ENCODE measurements at regions not wholly inside any gene's neighbourhood (a gene's known extent, or its start where the extent isn't known, plus 50 kb on each side); places are given as distances from the start of the nearest gene placed in this dataset.

DNA sequence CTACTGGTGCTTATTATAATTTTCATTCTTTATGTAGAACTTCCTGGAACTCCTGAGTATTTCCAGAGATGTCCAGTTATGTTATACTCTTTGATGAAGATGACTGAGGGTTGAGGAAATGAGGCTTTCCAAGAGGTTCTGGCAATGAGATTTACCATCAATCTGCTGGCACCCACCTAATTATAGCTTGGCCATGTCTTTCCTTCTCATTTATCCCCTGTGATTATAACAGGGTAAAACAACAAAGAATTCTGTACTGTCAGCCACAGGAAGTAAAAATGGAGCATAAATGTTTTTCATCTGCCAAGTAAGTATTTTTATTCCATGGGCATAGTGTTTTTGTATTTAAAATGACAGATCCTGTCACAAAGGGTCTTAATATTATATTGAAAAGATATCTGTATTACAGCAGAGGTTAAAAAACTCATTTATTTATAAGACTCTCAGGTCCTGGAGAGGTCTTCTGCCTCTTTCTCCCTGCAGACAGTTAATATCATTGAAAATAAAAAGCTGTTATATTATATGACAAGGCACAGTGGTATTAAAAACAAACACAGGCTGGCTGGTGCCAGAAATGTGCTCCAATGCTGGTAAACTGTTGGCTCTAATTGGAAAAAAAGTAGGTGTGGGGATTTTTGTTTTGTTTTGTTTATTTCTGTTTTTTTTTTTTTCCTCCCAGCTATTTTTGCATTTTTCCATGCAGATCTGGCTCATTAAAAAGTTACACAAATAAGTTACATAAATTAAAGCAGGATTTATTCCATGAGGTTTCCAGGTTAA is 1764.1 kb upstream of the CELF4 start:
- TF ChIP-seq, protein P1, sequence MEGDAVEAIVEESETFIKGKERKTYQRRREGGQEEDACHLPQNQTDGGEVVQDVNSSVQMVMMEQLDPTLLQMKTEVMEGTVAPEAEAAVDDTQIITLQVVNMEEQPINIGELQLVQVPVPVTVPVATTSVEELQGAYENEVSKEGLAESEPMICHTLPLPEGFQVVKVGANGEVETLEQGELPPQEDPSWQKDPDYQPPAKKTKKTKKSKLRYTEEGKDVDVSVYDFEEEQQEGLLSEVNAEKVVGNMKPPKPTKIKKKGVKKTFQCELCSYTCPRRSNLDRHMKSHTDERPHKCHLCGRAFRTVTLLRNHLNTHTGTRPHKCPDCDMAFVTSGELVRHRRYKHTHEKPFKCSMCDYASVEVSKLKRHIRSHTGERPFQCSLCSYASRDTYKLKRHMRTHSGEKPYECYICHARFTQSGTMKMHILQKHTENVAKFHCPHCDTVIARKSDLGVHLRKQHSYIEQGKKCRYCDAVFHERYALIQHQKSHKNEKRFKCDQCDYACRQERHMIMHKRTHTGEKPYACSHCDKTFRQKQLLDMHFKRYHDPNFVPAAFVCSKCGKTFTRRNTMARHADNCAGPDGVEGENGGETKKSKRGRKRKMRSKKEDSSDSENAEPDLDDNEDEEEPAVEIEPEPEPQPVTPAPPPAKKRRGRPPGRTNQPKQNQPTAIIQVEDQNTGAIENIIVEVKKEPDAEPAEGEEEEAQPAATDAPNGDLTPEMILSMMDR (IDR thresholded peaks at IDR 0.05; ENCODE audit: insufficient read depth, low read length, severe bottlenecking) = no peak

DNA sequence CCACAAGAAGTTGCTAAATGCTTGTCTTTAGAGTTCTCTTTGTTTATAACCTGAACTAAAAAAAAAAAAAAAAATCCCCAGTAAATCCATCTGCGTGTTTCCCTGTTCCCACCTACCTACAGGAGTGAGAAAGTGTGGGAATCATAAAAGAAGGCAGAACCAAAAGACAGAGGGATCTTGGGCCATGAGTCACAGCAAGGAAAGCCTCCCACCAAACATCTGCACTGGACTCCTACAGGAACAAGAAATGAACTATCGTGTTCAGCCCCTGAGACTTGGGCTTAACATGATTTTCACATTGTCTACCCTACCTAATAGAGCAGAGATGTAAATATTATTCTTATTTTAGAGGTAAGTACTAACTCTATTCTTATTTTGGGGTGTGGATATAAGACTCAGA is 1761.2 kb upstream of the CELF4 start:
- TF ChIP-seq, protein P1 (IDR thresholded peaks at IDR 0.05; ENCODE audit: insufficient read depth, low read length, severe bottlenecking) = no peak
- no peak for FAIRE-seq
- no peak for DNase-seq (ENCODE audit: low read depth)
- H3K4me3 ChIP-seq (ENCODE audit: low read depth, low read length) = no peak overlapping the region
- H3K36me3 ChIP-seq (ENCODE audit: control insufficient read depth, insufficient read depth, low read length) = no peaks in the 10 kb centered on the region
- no peaks in the 10 kb centered on the region for H3K27me3 ChIP-seq (ENCODE audit: control insufficient read depth, insufficient read depth, low read length)

More for the DNA sequence above, 1764.1 kb upstream of the CELF4 start:
- Histone ChIP-seq H3K36me3 (ENCODE audit: control insufficient read depth, insufficient read depth, low read length) (no peaks in the 10 kb centered on the region), H3K27me3 (ENCODE audit: control insufficient read depth, insufficient read depth, low read length) (no peaks in the 10 kb centered on the region), H3K4me3 (ENCODE audit: low read depth, low read length) (no peak overlapping the region)
- FAIRE-seq (no peak), DNase-seq (ENCODE audit: low read depth) (no peak)

DNA sequence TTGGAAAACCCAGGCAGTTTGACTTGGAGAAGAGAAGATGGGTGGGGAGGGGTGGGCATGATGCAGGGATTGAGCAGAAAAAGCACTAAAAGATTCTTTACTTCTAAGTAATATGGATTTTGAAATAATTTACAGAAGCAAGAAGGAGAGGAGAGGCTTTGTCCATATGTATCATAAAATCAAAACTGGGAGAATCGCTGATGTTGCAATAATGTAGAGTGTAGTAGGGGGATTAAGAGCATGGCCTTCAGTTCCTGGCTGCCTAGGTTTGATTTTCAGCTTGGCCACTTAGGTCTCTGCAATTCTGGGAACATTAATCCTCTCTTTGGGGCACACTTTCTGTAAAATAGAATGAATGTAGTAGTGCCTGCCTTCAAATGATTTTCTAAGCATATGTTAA is 1760.4 kb upstream of the CELF4 start:
- TF ChIP-seq, protein P1 (IDR thresholded peaks at IDR 0.05; ENCODE audit: insufficient read depth, low read length, severe bottlenecking) = no peak
- H3K27me3 ChIP-seq (ENCODE audit: control insufficient read depth, insufficient read depth, low read length) = no peaks in the 10 kb centered on the region
- FAIRE-seq = no peak
- no peak overlapping the region for H3K4me3 ChIP-seq (ENCODE audit: low read depth, low read length)
- DNase-seq (ENCODE audit: low read depth) = no peak
- no peaks in the 10 kb centered on the region for H3K36me3 ChIP-seq (ENCODE audit: control insufficient read depth, insufficient read depth, low read length)

DNA sequence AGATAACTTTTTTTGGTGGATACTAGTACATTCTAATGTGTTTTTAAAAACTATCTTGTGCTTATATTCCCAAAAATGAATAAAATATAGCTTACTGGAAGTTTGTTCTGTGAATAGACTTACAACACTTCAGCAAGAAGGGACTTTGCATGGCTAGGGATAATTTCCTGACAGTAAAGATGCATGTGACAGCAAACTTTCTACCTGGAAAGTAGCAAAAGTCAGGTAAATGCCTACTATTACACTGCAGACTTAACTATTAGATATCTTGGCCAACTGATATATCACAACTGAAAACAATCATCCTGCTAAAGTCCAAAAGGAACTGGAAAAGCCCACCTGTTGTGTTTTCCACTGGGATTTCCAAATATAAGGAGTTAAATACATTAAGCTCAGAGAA is 1753.5 kb upstream of the CELF4 start:
- Histone ChIP-seq H3K4me3 (ENCODE audit: low read depth, low read length) (no peak overlapping the region), H3K27me3 (ENCODE audit: control insufficient read depth, insufficient read depth, low read length) (no peaks in the 10 kb centered on the region), H3K36me3 (ENCODE audit: control insufficient read depth, insufficient read depth, low read length) (no peaks in the 10 kb centered on the region)
- FAIRE-seq = no peak
- TF ChIP-seq, protein P1 (IDR thresholded peaks at IDR 0.05; ENCODE audit: insufficient read depth, low read length, severe bottlenecking) = no peak
- DNase-seq (ENCODE audit: low read depth) = no peak

DNA sequence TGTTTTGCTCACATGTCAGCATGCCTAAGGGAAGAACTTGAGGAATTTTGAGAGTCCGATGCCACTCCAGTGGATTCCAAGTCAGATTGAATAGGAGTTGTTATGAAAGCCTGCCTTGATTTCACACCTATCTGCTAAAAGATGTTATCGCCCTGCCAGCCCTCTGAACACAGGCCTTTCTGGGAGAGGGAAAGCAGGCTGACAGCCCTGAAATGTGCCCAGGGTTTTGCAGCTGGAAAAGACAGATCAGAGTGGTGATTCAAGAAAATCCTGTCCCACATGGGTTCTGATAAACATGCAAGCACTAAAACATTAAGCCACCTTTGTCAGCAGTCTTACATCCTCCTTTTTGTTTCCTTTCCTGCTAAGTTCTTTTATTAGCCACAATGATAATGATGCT is 1752.9 kb upstream of the CELF4 start:
- FAIRE-seq (no peak), DNase-seq (ENCODE audit: low read depth) (no peak)
- Histone ChIP-seq H3K36me3 (ENCODE audit: control insufficient read depth, insufficient read depth, low read length) (no peaks in the 10 kb centered on the region), H3K27me3 (ENCODE audit: control insufficient read depth, insufficient read depth, low read length) (no peaks in the 10 kb centered on the region), H3K4me3 (ENCODE audit: low read depth, low read length) (no peak overlapping the region)
- TF ChIP-seq, protein P1 (IDR thresholded peaks at IDR 0.05; ENCODE audit: insufficient read depth, low read length, severe bottlenecking) = no peak

DNA sequence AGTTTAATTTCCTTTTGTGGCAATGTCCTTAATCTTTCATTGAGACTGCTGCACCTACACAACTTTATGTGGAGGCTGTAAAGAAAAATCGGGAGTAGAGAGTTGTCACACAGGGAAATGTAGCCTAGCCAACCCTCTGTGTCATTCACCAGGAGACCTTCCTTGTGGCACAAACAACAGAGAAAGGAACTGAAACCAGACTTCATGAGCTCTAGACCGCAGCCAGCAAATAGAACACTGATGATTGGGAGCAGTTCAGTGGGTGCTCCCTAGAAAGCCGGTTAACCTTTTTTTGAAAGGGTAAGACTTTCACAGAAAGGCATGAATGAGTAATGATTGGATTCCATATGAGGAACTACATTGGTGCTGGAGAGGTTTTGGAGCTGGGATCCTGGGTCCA is 1752.4 kb upstream of the CELF4 start:
- TF ChIP-seq, protein P1 (IDR thresholded peaks at IDR 0.05; ENCODE audit: insufficient read depth, low read length, severe bottlenecking) = no peak
- no peak for FAIRE-seq

More for the DNA sequence above, 1752.4 kb upstream of the CELF4 start:
- no peak for DNase-seq (ENCODE audit: low read depth)
- no peaks in the 10 kb centered on the region for H3K36me3 ChIP-seq (ENCODE audit: control insufficient read depth, insufficient read depth, low read length)
- no peak overlapping the region for H3K4me3 ChIP-seq (ENCODE audit: low read depth, low read length)
- no peaks in the 10 kb centered on the region for H3K27me3 ChIP-seq (ENCODE audit: control insufficient read depth, insufficient read depth, low read length)

All from bronchial epithelial cell (primary cell).